SK-N-SH (cell line): ENCODE measurements at regions not wholly inside any gene's neighbourhood (a gene's known extent, or its start where the extent isn't known, plus 50 kb on each side); places are given as distances from the start of the nearest gene placed in this dataset.

Experiments
- CTCF ChIA-PET: fragments of 300-600, 350-600 bp; formaldehyde crosslinking; extraction: SDS; loops from one replicate; lab custom pipeline; 2021; lab: Yijun Ruan, JAX
- POLR2A ChIA-PET: fragments of 350-600 bp; sonication (Branson Sonifier 250); formaldehyde crosslinking; extraction: SDS; loops from one replicate; lab custom pipeline; 2020; ENCODE audit warnings: antibody characterized with exemption, inconsistent platforms; lab: Yijun Ruan, JAX
- DNase-seq: peaks from one replicate; pipeline ENCODE4 v3.0.0; 2012
- H2AFZ ChIP-seq: fragments of 200-600 bp; sonication (generic); 2 replicates; pipeline ENCODE4 v1.8.1; 2016; ENCODE audit warnings: antibody characterized with exemption, mild to moderate bottlenecking, low read depth
- H3F3A ChIP-seq: fragments of 200-600 bp; sonication (generic); replicated peaks from 2 replicates; pipeline ENCODE3; 2016; ENCODE audit warnings: antibody characterized with exemption, mild to moderate bottlenecking; ENCODE audit not compliant: insufficient read depth
- H3K27ac ChIP-seq, 2 experiments: fragments of 200-500 bp in 1 of 2; fragments of 200-600 bp in 1 of 2; sonication (Bioruptor generic) in 1 of 2; sonication (generic), shearing (Covaris generic) in 1 of 2; 2 replicates each; pipeline versions ENCODE4 v1.5.1 to v1.6.1; 2014 to 2016; ENCODE audit warnings: low read depth in 2 of 2, inconsistent platforms in 1 of 2, low read length in 1 of 2, mild to moderate bottlenecking in 1 of 2, mixed read lengths in 1 of 2
- H3K27me3 ChIP-seq: fragments of 200-600 bp; sonication (generic), shearing (Covaris generic); 2 replicates; pipeline ENCODE4 v1.6.1; 2016; ENCODE audit warnings: mixed run types; ENCODE audit not compliant: insufficient read depth
- H3K36me3 ChIP-seq, 2 experiments: fragments of 200-500 bp in 1 of 2; fragments of 200-600 bp in 1 of 2; sonication (Bioruptor generic) in 1 of 2; sonication (generic) in 1 of 2; replicated peaks in 1 of 2; 2 replicates each; pipeline versions ENCODE3 to v1.5.1; 2014 to 2016; ENCODE audit warnings: low read length in 1 of 2, mild to moderate bottlenecking in 1 of 2; ENCODE audit not compliant: insufficient read depth in 2 of 2, control insufficient read depth in 1 of 2
- H3K4me1 ChIP-seq, 2 experiments: fragments of 200-500 bp in 1 of 2; fragments of 200-600 bp in 1 of 2; sonication (Bioruptor generic) in 1 of 2; sonication (generic), shearing (Covaris generic) in 1 of 2; 2 replicates each; pipeline versions ENCODE4 v1.5.1 to v1.6.1; 2014 to 2016; ENCODE audit warnings: low read depth in 1 of 2, low read length in 1 of 2, mixed run types in 1 of 2; ENCODE audit not compliant: insufficient read depth in 2 of 2, control insufficient read depth in 1 of 2
- H3K4me2 ChIP-seq: fragments of 200-600 bp; sonication (generic), shearing (Covaris generic); 2 replicates; pipeline ENCODE4 v1.6.1; 2017; ENCODE audit warnings: mixed run types
- H3K4me3 ChIP-seq, 2 experiments: fragments of 200-500 bp in 1 of 2; fragments of 200-600 bp in 1 of 2; sonication (Bioruptor generic) in 1 of 2; sonication (generic), shearing (Covaris generic) in 1 of 2; 2 replicates each; pipeline versions ENCODE4 v1.5.1 to v1.8.1; 2014 to 2016; ENCODE audit warnings: low read depth in 2 of 2, inconsistent platforms in 1 of 2, low read length in 1 of 2, mild to moderate bottlenecking in 1 of 2, mixed read lengths in 1 of 2, moderate library complexity in 1 of 2
- H3K79me2 ChIP-seq: fragments of 200-600 bp; sonication (generic); 2 replicates; pipeline ENCODE4 v1.8.1; 2017; ENCODE audit warnings: mild to moderate bottlenecking; ENCODE audit not compliant: insufficient read depth
- H3K9ac ChIP-seq: fragments of 200-600 bp; sonication (generic); 2 replicates; pipeline ENCODE4 v1.6.1; 2017; ENCODE audit warnings: mixed run types
- H3K9me2 ChIP-seq: fragments of 200-600 bp; sonication (generic); 2 replicates; pipeline ENCODE4 v1.6.1; 2017; ENCODE audit warnings: mixed run types
- H3K9me3 ChIP-seq: fragments of 200-600 bp; sonication (generic); 2 replicates; pipeline ENCODE4 v1.6.1; 2017; ENCODE audit warnings: mixed run types, mild to moderate bottlenecking, moderate library complexity
- H4K20me1 ChIP-seq: fragments of 200-600 bp; sonication (generic); 2 replicates; pipeline ENCODE4 v1.6.1; 2017; ENCODE audit warnings: mild to moderate bottlenecking, mixed run types; ENCODE audit not compliant: insufficient read depth
- FOSL2 ChIP-seq: IDR thresholded peaks from 2 replicates; pipeline ENCODE4 v1.4.0; 2012; ENCODE audit warnings: low read depth, mild to moderate bottlenecking, moderate library complexity, borderline replicate concordance
- FOXJ3 ChIP-seq: sonication (generic); formaldehyde crosslinking; IDR thresholded peaks from 2 replicates; pipeline ENCODE4 v1.5.1; 2020; ENCODE audit warnings: mild to moderate bottlenecking, missing genetic modification reagents
- FOXM1 ChIP-seq: IDR thresholded peaks from 2 replicates; pipeline ENCODE4 v1.4.0; 2012; ENCODE audit warnings: low read depth, mild to moderate bottlenecking
- GATA2 ChIP-seq: sonication (generic); formaldehyde crosslinking; IDR thresholded peaks from 2 replicates; pipeline ENCODE4 v1.5.0; 2020; ENCODE audit warnings: mild to moderate bottlenecking, missing genetic modification reagents
- IRF3 ChIP-seq: fragments of 150-350 bp; IDR thresholded peaks from 2 replicates; pipeline ENCODE4 v1.6.1; 2016; ENCODE audit warnings: mild to moderate bottlenecking, low read depth, low read length
- JUND ChIP-seq: IDR thresholded peaks from 2 replicates; pipeline ENCODE4 v1.4.0; 2012
- MXI1 ChIP-seq: IDR thresholded peaks from 2 replicates; pipeline ENCODE4 v1.6.1; 2012; ENCODE audit warnings: mild to moderate bottlenecking, low read depth, low read length, improper control_type of control experiment
- NFIC ChIP-seq: IDR thresholded peaks from 2 replicates; pipeline ENCODE4 v1.4.0; 2012; ENCODE audit warnings: borderline replicate concordance
- NRF1 ChIP-seq: IDR thresholded peaks from 2 replicates; pipeline ENCODE4 v1.6.1; 2012; ENCODE audit warnings: low read depth, mild to moderate bottlenecking, low read length
- POLR2AphosphoS5 ChIP-seq: IDR thresholded peaks from 2 replicates; pipeline ENCODE4 v1.6.1; 2012; ENCODE audit warnings: low read depth, low read length
- USF1 ChIP-seq: IDR thresholded peaks from 2 replicates; pipeline ENCODE4 v1.4.0; 2012; ENCODE audit warnings: low read depth, borderline replicate concordance
- USF2 ChIP-seq: fragments of 150-350 bp; IDR thresholded peaks from 2 replicates; pipeline ENCODE4 v1.6.1; 2017; ENCODE audit warnings: antibody characterized with exemption, low read length, low read depth, borderline replicate concordance
- ZBTB33 ChIP-seq: IDR thresholded peaks from 2 replicates; pipeline ENCODE4 v1.4.0; 2012; ENCODE audit warnings: low read depth, borderline replicate concordance
- WGBS: methylation state at CpG from one replicate; pipeline ENCODE4 v1.1.6; 2017; ENCODE audit warnings: low lambda C conversion rate; 5-methylcytosine and 5-hydroxymethylcytosine counted together

GRCh38 chr15:77738441-77739302 lies 106.0 kb upstream of the LINGO1 start:
- Histone ChIP-seq H3K9ac (no peak overlapping the region), H3K36me3 (no peaks in the 10 kb centered on the region), H3K4me3 (no peak overlapping the region), H2AFZ (no peak overlapping the region), H3K9me3 (no peaks in the 10 kb centered on the region), H3K27ac (no peak overlapping the region), H3F3A (no peaks in the 10 kb centered on the region), H4K20me1 (no peaks in the 10 kb centered on the region), H3K4me1 (peaks cover 0 to 5% of the 10 kb centered on the region in 2 experiments; a peak in 2 of 4 replicates), H3K79me2 (no peaks in the 10 kb centered on the region), H3K4me2 (no peak overlapping the region), H3K27me3 (peaks cover 28% of the 10 kb centered on the region), H3K9me2 (no peaks in the 10 kb centered on the region)
- CTCF ChIA-PET: interaction anchor here (2.9 kb wide), 1 partner anchor 82 kb away, joined by 16 read pairs; no protein-coding TSS in a partner anchor
- WGBS: 48% methylated on average over 10 of the region's 17 CpGs
- TF ChIP-seq NFIC (no peak), GATA2 (CRISPR knock-in tag) (no peak), FOSL2 (no peak), USF1 (no peak), POLR2AphosphoS5 (no peak), ZBTB33 (no peak), MXI1 (no peak), USF2 (no peak), FOXJ3 (no peak), JUND (no peak), FOXM1 (no peak), IRF3 (no peak), NRF1 (no peak)
- POLR2A ChIA-PET: no interaction called here
- DNase-seq: no peak
